GM19397 (cell line): ENCODE measurements at regions not wholly inside any gene's neighbourhood (a gene's known extent, or its start where the extent isn't known, plus 50 kb on each side); places are given as distances from the start of the nearest gene placed in this dataset.

Source experiments
- ATAC-seq: cut with Tn5 transposase; IDR thresholded peaks from one replicate; pipeline ENCODE4 v1.9.1; 2021; ENCODE audit warnings: mild to moderate bottlenecking, moderate library complexity; ENCODE audit not compliant: unreplicated experiment

DNA sequence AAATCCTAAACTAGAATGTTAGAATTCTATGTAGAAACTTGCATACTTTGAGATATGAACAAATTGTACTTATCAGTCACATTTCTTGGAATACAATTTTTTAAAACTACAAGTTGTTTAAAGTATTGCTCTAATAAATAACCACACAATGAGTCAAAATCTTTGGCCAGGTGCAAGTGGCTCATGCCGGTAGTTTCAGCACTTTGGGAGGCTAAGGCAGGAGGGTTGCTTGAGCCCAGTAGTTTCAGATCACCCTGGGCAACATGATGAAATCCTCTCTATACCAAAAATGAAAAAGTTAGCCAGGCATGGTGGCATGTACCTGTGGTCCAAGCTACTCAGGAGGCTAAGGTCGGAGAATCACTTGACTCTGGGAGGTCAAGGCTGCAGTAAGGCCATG, 257.8 kb downstream of the COX7C start:
- no peak for ATAC-seq

DNA sequence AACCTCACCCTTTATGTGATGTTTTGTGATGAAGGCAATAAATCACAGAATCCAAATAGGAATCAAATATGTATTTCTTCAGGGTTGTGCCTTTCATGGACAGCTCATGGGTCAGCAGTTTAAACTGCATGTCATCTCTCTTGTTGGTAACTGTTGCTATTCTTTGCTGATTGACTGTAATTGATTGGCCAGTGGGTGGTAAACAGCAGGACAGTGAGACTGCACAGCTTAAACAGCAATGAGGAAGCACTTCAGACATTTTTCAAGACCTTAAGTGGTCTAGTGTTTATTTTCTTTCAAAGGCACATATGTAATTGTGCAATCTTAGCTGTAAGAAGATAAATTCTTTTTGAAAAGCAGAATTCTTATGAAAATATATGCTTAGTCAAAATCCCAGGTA, 260.5 kb downstream of the COX7C start:
- no peak for ATAC-seq

DNA sequence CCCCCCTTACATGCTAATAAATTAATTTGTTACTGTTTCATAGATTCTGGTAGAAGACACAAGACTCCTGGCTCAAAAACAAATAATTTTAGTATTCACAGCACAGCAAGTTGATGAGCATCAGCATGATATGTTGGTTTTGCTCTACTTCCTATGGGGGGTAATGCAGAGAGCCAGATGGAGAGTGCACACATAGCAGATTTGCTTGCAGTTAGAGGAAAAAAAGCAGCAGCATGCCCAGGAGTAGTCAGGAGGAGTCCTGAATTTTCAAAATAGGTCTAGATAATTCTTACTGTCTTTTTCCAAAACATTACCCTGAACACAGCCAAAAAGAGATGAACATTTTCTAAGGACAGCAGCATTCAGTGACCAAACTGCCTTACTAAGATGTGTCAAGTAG, 261.3 kb downstream of the COX7C start:
- no peak for ATAC-seq

DNA sequence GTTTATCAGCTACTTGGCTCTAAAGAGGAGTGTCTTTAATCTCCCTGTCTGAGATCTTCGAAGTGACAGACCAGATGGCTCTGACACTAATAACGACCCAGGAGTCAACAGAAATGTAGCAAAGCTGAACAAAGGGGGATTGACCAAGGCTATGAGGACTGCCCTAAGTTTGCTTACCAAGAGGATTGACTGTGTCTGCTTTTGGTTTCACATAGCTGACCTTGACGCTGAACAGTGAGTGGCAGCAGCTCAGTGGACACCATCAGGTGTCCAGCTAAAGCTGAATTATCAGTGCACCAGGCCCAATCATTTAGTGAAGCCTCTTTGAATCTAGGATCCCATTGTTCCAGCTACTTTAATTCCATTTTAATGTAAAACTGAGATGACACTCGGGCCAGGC, 262.6 kb downstream of the COX7C start:
- ATAC-seq, result no peak

DNA sequence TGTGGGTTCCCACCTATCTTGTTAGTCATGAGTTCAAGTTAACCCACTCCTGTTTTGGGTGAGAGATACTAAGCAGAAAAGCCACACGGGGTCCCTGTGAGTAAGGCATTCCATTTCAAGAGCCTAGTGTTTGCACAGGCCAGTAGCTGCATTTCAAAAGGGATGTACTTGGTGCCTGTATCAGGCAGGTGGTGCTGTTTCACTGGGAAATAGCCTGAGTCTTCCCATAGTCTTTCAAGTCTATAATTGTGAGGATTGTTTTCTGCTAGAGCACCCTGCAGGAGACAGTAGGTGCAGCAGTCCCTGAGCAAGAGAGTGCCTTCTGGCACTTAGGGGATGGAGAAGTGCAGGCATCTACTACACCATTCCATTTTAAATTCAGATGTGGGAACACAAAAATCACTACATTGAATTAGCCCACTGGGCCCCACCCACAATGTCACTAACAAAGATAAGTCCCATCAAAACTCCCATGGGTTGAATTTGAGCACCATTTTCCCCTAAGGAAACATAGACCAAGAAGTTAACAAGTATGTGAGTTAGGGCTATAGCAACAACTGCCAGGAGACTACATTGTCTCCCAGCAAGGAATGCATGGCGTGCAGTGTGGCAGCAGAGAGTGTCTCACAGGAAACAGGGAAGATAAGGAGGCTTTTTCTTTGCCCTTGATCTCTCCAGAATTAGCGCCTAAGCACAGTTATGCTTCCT, 263.2 kb downstream of the COX7C start:
- ATAC-seq, result peak; percentile 85

DNA sequence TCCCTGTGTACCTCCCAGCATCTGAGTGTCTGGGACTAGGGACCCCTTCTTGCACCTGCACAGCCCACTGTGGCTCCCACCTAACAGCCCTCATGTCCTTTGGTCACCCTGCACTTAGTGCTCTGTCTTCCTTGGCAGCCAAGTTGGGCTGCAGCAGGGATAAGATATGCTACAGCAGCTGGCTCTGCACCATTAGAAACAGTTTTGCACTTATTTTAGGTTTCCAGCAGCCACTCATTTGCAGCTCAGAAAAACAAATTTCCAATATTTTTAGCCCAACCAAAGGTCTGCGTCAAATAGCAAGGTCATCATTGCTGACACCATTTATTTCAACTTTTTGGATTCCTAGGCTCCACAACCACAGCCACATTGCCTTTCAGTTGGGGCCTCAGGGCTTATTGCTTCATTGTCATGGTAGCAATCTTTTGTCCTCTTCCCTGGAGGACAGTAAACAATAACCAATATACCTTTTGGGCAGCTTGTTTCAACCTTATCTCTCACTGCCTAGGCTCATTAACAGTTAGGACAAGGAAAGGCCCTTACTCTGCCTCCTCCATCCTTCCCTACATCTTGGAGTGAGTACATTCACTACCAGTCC, 263.9 kb downstream of the COX7C start:
- ATAC-seq, result no peak

DNA sequence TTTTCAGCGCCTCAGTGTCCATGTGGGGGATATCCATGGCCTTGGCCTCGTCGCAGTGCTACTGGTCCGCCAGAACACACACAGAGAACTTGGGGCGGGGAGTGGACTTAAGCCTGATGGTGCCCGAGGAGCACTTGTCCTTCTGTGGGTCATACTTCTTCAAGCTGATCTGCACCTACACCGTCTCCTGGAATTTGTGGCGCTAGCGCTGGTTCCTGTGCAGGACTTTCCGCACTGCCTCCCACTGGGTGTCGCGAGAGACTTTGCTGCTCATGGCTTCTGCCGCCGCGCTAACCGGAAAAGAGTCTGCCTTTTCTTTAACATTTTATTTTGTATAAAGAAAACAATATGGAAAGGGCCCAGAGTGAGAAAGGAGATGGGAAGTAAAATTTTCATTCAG, 266.9 kb downstream of the COX7C start:
- ATAC-seq, result no peak

DNA sequence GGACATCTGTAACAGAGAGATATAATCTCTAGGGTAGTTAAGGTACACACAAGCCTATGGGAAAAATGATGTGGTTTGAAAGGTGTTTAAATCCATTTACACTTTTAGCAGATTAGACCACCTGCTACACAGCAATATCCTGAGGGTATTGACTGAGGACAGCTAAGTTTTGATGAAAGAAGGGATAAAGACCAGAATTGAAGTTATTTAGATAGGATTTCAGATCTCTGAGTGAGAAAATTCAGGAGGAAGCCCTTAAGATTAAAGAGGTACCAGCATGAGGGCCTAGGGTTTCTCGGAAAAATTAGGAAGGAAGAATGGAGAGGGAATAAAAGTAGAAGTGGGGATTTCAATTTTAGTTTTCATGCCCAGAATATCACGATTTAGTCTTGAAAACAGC, 267.3 kb downstream of the COX7C start:
- no peak for ATAC-seq

DNA sequence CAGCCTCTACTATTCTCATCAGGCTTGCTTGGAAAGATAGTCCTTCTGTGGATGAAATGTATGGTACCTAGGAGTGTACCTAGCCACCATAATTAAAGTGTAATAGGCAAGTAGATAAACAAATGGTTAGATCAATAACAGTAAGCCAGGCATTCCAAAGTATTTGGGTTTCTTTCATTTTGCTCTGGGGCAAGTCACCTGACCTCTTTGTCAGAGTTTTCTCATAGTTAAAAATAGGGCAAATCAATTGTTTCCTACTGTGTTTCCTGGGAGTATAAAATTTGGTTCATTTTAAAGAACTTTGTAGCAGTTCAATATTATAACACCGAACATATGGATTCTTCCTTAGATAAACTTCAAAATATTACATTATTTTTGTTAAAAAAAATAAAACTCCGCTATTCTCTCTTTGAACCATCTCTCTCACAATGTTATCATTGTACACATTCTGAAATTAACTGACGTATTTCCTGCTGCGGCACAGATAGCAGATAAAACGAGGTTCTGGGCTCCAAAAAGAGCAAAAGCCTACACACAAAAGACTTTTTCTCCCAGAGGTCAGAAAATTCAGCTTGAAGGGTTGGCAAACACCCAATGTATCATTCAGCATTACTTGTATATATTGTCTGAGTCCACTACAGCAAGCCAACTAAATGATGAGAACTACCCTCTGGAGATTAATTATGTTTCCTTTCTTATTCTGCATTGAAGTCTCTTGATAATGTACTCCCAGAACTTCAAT, 267.9 kb downstream of the COX7C start:
- no peak for ATAC-seq

DNA sequence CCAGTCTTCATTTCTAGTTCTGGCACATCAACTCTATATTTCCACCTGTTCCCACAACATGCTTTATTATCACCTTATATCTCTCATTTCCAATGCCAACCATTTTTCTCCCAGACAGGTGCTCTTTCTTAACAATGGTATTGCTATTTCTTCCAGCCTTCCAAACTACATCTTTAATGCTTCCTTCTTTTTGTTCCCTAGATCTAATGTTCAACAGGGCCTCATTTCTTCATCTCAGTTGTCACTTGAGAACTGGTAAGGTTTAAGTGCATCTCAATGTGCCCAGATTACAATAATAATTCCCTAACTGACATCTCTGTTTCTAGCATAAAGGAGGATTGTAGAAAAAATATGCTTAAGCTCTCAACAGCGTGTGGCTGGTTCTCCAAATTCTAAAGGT, 272.6 kb downstream of the COX7C start:
- ATAC-seq, result no peak

DNA sequence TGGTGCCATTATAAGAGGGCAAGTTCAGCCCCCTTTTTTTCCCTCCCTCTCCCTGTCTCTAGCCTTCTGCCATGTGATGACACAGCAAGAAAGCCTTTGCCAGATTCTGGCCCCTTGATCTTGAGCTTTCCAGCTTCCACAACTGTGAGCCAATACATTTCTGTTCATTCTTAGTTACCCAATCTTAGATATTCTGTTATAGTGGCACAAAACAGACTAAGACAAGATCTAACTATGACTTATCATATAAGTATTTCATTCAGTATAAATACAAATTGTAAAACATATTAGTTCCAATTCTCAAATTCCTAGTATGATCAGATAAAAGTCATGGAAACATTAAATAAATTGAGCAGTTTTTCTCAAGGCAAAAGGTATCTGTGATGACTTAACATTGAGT, 276.3 kb downstream of the COX7C start:
- ATAC-seq, result no peak

DNA sequence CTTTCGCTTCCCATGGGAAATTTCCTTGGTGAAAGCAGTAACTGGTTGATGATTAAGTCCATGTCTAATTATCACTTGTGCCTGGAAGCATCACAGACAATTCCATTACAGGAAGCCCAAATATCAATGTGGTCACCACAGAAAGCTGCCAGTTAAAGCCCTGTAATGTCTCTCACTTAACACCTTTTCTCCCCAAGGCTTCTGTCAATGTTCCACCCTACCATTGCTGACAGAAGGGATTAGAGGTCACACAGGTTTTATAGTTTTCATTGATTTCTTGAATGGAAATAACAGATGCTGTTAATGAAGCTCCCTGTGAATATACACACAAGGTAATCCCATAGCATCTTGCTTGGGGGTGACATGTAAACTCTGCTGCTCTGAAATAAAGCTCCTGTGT, 279.2 kb downstream of the COX7C start:
- no peak for ATAC-seq

DNA sequence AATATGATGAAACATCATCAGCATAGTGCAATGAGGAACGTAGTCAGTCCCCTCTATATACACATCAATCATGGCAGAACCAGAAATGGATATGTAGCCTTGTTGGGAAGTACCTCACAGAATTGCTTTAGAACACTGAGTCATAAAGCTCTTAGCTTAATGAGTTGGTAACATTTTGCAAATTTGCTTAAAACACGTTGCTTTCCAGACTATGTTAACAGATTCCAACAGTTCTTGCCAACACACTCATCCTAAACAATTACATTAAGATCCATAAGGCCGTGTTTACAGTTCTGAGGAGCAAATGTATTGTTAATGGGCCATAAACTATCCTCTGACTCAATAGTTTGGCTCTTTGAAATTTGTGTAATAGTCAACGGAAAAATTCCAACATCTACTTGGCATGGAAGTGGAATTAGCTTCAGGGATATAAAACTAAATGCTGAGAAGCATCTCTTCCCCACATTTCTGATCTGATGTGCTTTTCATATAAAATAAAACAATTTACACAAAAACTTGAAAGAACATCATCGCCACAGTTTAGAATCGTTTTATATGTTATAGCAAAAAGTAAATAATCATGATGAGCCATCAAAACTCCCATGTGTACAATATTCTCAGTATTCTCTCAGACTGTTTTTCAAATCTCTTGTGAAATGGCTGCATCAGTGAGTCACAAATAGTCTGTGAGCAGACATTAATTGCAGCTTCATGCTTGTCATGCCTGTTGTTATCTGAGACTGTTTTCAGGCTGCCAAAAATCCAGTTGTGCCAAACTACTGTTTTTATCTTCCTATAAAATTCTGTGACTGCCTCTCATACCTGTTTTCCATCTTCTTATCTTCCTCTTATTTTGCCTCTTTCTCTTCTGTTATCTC, 291.9 kb downstream of the COX7C start:
- no peak for ATAC-seq

DNA sequence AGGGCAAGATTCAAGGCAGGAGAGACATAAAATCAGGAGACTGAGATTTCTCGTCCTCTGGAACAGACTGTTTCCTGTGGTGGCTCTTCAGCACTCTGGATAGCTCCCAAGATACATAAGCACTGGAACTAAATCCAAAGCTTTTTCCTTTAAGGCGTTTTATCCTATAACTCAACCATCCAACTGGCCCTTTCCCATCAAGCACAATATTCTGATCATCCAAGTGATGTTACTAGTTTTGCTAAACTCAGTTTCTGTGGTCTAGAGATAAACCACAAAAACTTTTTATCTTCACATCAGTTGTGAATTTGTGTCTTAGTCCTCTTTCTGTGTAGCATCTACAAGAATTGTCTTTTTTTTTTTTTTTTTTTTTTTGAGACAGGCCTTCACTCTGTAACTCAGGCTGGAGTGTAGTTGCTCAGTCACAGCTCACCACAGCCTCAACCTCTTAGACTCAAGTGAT, 299.4 kb downstream of the COX7C start:
- ATAC-seq, result no peak

DNA sequence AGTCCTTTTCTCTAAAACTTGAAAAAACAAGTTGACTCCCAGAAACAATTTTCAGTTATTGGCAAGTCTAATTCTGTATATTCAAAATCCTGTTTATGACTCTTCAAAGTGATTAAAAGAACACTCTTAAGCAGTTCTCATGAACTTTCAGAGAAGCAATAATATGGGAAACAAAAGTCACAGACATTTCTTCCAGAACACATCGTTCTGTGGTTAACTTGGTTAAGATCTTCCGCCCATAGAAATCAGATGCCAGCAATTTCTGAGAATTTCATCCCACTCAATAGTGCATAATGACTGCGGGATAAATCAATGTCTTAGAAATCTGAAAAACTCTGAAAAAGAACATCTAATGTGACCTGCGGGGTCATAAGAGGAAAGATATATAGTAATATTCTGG, 300.5 kb downstream of the COX7C start:
- ATAC-seq, result no peak

DNA sequence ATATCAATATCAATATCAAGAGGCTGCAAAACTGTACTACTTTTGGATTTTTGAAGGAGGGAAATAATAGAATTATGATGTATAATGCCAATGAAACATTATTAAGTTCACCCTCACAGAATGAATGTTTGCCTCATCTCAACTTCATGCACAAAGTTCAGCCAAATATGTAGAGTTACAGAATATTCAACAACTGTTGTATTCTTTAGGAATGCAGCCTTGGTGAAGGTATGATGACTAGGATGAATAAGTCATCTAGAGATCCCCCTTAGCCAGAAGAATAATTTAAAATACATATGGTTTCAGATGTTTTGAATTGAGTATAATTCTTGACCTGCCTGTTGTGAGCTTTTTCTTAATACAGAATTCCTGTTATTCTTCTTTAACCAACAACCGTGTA, 308.3 kb downstream of the COX7C start:
- no peak for ATAC-seq

DNA sequence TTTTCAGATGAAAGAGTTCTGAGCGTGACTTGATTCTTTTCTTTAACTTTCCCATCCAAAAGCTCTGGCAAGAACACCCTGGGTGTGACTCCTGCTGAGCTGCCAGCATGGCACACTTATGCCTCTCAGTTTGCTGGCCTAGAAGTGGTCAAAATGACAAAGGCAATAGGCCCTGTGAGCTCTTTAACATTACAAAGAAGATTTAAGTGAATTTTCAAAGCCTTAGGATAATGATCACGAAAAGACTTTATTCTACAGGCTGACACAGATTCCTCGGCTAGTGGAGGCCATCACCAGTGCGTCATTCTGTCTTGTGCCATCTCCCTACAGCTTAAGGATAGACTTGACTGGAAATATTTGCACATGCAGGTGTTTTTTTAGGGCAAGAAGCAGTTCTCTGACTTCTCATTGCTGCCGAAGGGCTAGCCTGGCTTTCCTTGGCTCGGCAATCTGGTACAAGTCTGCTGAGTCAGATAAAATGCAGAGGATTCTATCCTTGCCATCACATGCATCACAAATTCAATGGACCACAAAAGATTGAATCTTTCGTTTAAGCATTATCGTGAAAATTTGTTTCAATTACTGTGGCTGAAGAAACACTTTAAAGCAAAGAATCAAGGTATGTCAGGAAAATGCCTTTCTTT, 311.5 kb downstream of the COX7C start:
- ATAC-seq, result no peak

DNA sequence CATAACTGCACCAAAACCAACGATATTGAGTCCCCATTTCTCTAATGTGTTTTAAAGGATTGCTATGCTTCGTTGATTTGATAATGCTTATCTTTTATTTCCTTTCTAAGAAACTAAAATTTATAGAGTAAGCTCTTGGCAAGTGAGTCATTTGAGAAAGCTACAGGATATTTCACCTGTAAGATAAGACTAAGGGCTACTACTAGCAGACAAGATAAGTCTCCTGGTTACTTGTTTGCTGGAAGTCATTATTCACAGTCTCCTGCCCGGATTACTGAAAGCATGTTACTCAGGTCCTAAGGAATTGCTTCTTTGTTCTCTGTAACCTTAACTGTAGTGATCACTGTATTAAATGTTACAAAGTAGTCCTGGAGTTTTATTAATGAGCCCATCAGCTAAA, 315.9 kb upstream of the RASA1 start:
- ATAC-seq, result no peak

DNA sequence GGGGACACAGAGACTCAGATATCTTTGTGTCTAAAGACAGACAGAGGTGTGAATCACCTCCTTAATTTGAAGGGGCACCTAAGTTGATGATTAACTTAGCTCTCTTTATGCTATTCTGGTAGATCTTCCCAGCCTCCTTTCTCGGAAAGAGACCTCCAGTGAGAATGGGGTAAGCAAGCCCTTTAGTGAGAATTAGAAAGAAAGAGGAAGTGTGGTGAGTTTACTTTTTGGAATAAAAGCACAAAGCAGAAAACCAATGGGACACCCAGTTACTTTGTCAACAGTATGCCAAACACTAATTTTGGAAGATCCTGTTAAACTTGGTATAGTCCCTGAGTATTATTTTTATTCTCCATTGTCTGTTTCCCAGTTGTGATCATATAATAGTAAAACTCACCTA, 302.8 kb upstream of the RASA1 start:
- no peak for ATAC-seq

DNA sequence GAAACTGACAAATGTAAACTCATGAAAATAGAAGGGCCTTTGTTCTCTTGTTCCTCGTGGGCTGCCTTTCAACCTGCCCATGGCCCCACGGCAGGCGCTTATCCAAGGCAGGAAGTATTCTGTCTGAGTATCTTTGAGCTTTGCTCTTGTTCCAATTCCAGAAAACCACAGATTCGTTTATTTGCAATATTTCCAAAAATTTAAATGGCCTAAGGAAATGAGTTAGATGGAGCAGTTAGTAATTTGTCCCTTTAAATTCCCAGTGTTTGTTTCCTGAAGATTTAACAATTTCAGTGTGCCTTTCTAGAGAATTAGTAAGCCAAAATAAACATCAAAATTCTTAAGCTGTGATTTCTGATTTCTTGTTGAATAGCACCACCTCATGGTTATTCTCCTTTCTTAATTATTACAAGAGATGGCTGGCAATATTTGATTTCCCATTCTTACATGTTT, 299.4 kb upstream of the RASA1 start:
- ATAC-seq, result no peak

DNA sequence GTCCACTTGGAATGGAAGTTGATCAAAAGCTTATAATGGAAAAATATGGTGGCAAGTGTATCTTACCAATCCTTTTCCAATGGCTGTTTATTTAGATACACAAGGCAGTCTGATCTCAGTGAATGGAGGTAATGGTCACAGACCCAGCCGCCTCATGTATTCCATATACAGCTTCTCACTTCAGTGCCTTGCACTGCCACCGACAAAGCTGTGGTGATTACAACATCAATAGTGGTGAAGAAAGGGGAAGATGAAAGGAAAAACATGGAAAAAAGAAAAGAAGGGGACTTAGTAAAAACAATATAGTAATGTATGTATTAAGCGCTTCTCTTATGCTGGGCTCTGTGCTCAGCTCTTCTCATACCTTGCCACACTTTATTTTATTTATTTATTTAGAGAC, 297.3 kb upstream of the RASA1 start:
- no peak for ATAC-seq
